Ascending aorta (tissue), 2 donors: ENCODE measurements at regions not wholly inside any gene's neighbourhood (a gene's known extent, or its start where the extent isn't known, plus 50 kb on each side); places are given as distances from the start of the nearest gene placed in this dataset.

ENCODE experiments used
- DNase-seq, 2 donors: peaks; one replicate each; pipeline ENCODE4 v3.0.0-alpha.2; 2019; ENCODE audit warnings: low spot score in 2 of 2
- H3K27ac ChIP-seq, 2 donors: fragments of 200-600 bp; sonication (generic); one replicate each; pipeline ENCODE4 v1.5.1; 2016 to 2017; ENCODE audit warnings: mild to moderate bottlenecking in 1 of 2
- H3K27me3 ChIP-seq: fragments of 200-600 bp; sonication (generic); one replicate; pipeline ENCODE4 v1.5.1; 2017
- H3K36me3 ChIP-seq, 2 donors: fragments of 200-600 bp; sonication (generic); one replicate each; pipeline ENCODE4 v1.5.1; 2016
- H3K4me1 ChIP-seq, 2 donors: fragments of 200-600 bp; sonication (generic); one replicate each; pipeline ENCODE4 v1.5.1; 2016 to 2017; ENCODE audit warnings: mild to moderate bottlenecking in 1 of 2
- H3K4me3 ChIP-seq, 2 donors: fragments of 200-600 bp; sonication (generic); one replicate each; pipeline ENCODE4 v1.5.1; 2016 to 2017; ENCODE audit warnings: mild to moderate bottlenecking in 1 of 2
- H3K9me3 ChIP-seq, 2 donors: fragments of 200-600 bp; sonication (generic); one replicate each; pipeline ENCODE4 v1.5.1; 2016
- intact Hi-C: fragments of 100-400 bp; cut with DNase I; formaldehyde crosslinking; loops from one replicate; pipeline ENCODE4 v1.15.1; 2023
- TF ChIP-seq, protein P1 (sequence below), 3 experiments: fragments of 200-600 bp in 2 of 3; fragments of 450-650 bp in 1 of 3; sonication (generic) in 2 of 3; IDR thresholded peaks; one replicate each; pipeline ENCODE4 v1.5.1; 2016 to 2019; ENCODE audit warnings: antibody characterized with exemption in 3 of 3, mild to moderate bottlenecking in 1 of 3, moderate library complexity in 1 of 3

GRCh38 chr4:13299343-13299742, 184.8 kb downstream of the RAB28 start:
- H3K4me3 ChIP-seq: no peak overlapping the region
- H3K4me1 ChIP-seq: no peaks in the 10 kb centered on the region
- H3K36me3 ChIP-seq: no peaks in the 10 kb centered on the region
- TF ChIP-seq, protein P1, sequence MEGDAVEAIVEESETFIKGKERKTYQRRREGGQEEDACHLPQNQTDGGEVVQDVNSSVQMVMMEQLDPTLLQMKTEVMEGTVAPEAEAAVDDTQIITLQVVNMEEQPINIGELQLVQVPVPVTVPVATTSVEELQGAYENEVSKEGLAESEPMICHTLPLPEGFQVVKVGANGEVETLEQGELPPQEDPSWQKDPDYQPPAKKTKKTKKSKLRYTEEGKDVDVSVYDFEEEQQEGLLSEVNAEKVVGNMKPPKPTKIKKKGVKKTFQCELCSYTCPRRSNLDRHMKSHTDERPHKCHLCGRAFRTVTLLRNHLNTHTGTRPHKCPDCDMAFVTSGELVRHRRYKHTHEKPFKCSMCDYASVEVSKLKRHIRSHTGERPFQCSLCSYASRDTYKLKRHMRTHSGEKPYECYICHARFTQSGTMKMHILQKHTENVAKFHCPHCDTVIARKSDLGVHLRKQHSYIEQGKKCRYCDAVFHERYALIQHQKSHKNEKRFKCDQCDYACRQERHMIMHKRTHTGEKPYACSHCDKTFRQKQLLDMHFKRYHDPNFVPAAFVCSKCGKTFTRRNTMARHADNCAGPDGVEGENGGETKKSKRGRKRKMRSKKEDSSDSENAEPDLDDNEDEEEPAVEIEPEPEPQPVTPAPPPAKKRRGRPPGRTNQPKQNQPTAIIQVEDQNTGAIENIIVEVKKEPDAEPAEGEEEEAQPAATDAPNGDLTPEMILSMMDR (IDR thresholded peaks at IDR 0.05): no peak
- no peak for DNase-seq
- intact Hi-C loops: no loop called here
- peaks cover 7 to 16% of the 10 kb centered on the region in 2 donors for H3K9me3 ChIP-seq
- no peak overlapping the region for H3K27ac ChIP-seq
- H3K27me3 ChIP-seq: no peaks in the 10 kb centered on the region

DNA sequence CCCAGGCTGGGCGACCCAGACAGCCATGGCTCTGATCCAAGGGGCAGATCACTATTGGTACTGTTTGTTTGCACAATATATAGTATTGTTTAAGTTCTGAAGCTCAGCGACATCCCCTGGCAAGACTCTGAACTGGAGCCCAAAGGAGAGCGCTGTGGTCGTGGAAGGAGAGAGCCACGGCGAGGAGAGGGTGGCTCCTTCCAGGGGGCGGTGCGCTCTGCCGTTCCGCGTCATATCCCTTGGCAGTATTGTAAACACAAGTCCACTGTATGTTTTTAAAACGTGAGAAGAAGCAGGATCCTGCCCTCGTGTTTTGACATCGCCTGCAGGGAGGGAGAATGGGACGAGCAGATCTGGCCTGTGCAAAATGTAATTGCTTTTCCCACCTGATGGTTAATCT, 185.5 kb downstream of the RAB28 start:
- Histone ChIP-seq H3K27me3 (no peaks in the 10 kb centered on the region), H3K9me3 (peaks cover 7 to 16% of the 10 kb centered on the region in 2 donors), H3K27ac (no peak overlapping the region), H3K36me3 (no peaks in the 10 kb centered on the region), H3K4me1 (no peaks in the 10 kb centered on the region), H3K4me3 (peak overlapping the region in 1 of 2 donors; percentile 45)
- intact Hi-C loops: no loop called here
- TF ChIP-seq, protein P1 (IDR thresholded peaks at IDR 0.05): no peak
- DNase-seq: no peak

GRCh38 chr4:13296986-13297385, 187.2 kb downstream of the RAB28 start:
- H3K9me3 ChIP-seq: peaks cover 7 to 16% of the 10 kb centered on the region in 2 donors
- no peaks in the 10 kb centered on the region for H3K27me3 ChIP-seq
- TF ChIP-seq, protein P1 (IDR thresholded peaks at IDR 0.05): no peak
- H3K36me3 ChIP-seq: no peaks in the 10 kb centered on the region
- H3K4me3 ChIP-seq: no peak overlapping the region
- H3K4me1 ChIP-seq: no peaks in the 10 kb centered on the region
- H3K27ac ChIP-seq: no peak overlapping the region
- no peak for DNase-seq
- intact Hi-C loops: no loop called here

- no peaks in the 10 kb centered on the region for H3K27me3 ChIP-seq
- TF ChIP-seq, protein P1 (IDR thresholded peaks at IDR 0.05): no peak
- no peak overlapping the region for H3K27ac ChIP-seq
- H3K36me3 ChIP-seq: no peaks in the 10 kb centered on the region
- H3K4me1 ChIP-seq: no peaks in the 10 kb centered on the region
- DNase-seq: no peak
- intact Hi-C loops: no loop called here
- no peak overlapping the region for H3K4me3 ChIP-seq
- H3K9me3 ChIP-seq: peaks cover 2 to 10% of the 10 kb centered on the region in 2 donors
These were observed 189.1 kb downstream of the RAB28 start for GRCh38 chr4:13294961-13295605.

GRCh38 chr4:13292372-13292771, 191.8 kb downstream of the RAB28 start:
- H3K4me3 ChIP-seq: no peak overlapping the region
- TF ChIP-seq, protein P1 (IDR thresholded peaks at IDR 0.05): no peak
- H3K27me3 ChIP-seq: no peaks in the 10 kb centered on the region
- peaks cover 0 to 16% of the 10 kb centered on the region in 2 donors for H3K9me3 ChIP-seq
- H3K27ac ChIP-seq: no peak overlapping the region
- no peak for DNase-seq
- H3K36me3 ChIP-seq: no peaks in the 10 kb centered on the region
- intact Hi-C loops: no loop called here
- no peaks in the 10 kb centered on the region for H3K4me1 ChIP-seq

DNA sequence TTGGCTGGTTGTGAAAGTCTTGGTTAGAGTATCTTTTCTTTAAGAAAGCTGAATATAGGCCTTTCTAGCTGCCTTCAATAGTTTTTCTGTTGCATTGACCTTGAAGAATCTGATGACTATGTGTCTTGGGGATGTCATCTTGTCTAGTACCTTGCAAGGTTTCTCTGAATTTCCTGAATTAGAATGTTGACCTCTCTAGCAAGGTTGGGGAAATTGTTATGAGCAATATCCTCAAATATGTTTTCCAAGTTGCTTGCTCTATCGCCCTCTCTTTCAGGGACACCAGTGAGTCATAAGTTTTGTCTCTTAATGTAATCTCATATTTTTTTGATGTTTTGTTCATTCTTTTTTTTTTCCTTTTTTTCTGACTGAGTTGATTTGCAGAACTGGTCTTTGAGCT, 194.7 kb downstream of the RAB28 start:
- no peaks in the 10 kb centered on the region for H3K36me3 ChIP-seq
- DNase-seq: no peak
- H3K4me3 ChIP-seq: no peak overlapping the region
- TF ChIP-seq, protein P1 (IDR thresholded peaks at IDR 0.05): no peak
- peaks cover 0 to 7% of the 10 kb centered on the region in 2 donors for H3K9me3 ChIP-seq
- no peaks in the 10 kb centered on the region for H3K4me1 ChIP-seq
- no peaks in the 10 kb centered on the region for H3K27me3 ChIP-seq
- no peak overlapping the region for H3K27ac ChIP-seq
- intact Hi-C loops: no loop called here
